ENCODE measurements at regions not wholly inside any gene's neighbourhood (a gene's known extent, or its start where the extent isn't known, plus 50 kb on each side); places are given as distances from the start of the nearest gene placed in this dataset.

DNA sequence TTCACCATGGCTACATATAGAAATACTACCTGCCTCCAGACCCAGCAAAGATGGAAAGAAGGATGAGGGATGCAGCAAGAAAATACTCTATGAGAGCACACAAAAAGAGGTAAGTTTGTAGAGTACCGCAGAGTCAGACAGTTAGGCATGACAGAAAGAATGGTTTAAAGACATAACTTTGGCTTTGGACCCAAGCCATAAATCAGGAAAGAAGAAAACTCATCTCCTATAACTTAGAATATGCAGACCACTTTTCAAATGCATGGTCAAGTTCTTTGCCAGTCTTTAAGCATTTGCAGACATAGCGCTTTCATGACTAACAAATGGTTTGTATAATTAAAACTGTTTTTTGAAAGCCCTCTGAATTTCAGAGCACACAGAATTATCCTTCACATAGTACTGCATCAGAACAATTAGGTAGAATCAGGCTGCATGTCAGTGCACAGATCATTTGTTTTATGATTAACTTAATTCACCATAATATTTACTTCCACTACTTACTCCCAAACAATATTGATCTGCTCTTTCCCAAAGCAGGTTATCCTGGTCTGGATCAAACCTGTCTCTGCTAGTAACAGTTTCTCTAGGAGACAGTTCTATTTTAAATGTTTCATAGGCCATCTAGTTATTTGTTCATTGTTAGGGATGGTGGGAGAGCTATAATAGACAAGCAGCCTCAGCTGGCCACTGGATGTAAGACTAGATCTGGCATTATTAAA, 280.7 kb upstream of the NR5A2 start:
- H3K9me3 ChIP-seq (ENCODE audit: control insufficient read depth, insufficient read depth, low read length) = no peaks in the 10 kb centered on the region
- no peaks in the 10 kb centered on the region for H3K36me3 ChIP-seq (ENCODE audit: insufficient read depth, low read length)
- H3K9ac ChIP-seq (ENCODE audit: low read depth, low read length) = no peak overlapping the region
- no peaks in the 10 kb centered on the region for H3K4me1 ChIP-seq (ENCODE audit: insufficient read depth, low read length)

DNA sequence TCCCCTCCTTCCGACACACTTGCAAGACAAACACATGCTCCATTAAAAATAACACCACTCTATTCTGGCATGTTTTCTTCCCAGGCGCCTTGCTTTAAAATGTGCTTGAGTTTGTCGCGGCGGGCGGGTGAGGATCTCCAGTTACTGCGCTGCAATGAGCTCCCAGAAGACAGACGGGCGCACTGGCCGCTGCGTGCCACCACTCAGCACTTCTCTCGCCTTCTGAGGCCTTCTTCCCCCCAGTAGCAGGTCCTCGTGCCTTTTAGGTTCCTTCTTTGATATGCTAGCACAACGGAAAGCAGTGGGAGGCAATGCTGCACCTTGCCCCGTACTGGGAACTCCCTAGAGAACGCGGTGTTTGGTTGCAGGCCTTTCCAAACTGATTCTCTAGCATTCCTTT, 279.5 kb upstream of the NR5A2 start:
- Histone ChIP-seq H3K4me1 (ENCODE audit: insufficient read depth, low read length) (no peaks in the 10 kb centered on the region), H3K9me3 (ENCODE audit: control insufficient read depth, insufficient read depth, low read length) (no peaks in the 10 kb centered on the region), H3K36me3 (ENCODE audit: insufficient read depth, low read length) (no peaks in the 10 kb centered on the region), H3K9ac (ENCODE audit: low read depth, low read length) (no peak overlapping the region)

DNA sequence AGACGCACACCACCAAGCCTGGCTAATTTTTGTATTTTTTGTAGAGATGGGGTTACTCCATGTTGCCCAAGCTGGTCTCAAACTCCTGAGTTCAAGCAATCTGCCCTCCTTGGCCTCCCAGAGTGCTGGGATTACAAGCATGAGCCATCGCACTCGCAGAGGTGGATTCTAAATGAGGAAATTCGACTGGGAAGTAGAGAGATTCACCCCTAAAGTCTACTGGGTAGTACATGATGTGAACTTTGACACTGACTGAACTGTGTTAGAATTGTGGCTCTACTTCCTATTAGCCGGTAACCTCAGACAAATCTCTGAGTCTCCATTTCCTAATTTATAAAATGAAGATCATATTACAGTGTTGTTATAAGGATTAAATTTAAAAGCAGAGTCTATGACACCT, 276.0 kb upstream of the NR5A2 start:
- no peaks in the 10 kb centered on the region for H3K36me3 ChIP-seq (ENCODE audit: insufficient read depth, low read length)
- H3K9me3 ChIP-seq (ENCODE audit: control insufficient read depth, insufficient read depth, low read length) = no peaks in the 10 kb centered on the region
- no peaks in the 10 kb centered on the region for H3K4me1 ChIP-seq (ENCODE audit: insufficient read depth, low read length)
- no peak overlapping the region for H3K9ac ChIP-seq (ENCODE audit: low read depth, low read length)

DNA sequence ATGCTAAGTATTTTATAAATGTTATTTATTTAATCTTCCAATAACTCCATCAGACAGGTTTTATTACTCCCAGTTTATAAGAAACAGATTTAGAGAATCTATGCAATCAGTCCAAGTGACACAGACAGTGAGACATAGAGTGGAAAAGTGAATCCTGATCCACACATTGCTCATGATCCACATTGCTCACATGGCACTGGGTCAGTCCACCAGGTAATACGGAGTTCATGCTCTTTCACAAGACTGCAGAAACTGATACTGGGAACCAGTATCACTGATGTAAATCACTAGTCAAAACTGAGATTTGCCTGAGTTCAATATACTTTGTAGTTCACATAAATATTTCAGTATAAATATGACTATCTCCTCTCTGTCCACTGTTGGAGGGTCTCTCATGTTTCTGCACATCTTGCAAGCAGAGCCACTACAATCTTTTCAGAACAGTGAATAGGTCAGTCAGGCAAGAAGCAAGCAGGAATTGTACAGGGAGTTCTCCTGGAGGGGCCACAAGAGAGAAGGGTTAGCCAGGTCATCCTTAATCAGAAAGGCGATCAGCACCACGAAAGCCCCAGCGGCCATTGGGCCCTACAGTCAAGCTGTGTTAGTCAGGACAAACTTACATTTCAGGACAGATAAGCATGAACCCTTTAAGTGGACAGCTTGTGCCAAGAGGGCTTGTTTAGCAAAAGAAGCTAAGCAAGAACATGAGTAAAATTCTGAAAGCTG, 275.4 kb upstream of the NR5A2 start:
- Histone ChIP-seq H3K9me3 (ENCODE audit: control insufficient read depth, insufficient read depth, low read length) (no peaks in the 10 kb centered on the region), H3K36me3 (ENCODE audit: insufficient read depth, low read length) (no peaks in the 10 kb centered on the region), H3K9ac (ENCODE audit: low read depth, low read length) (no peak overlapping the region), H3K4me1 (ENCODE audit: insufficient read depth, low read length) (no peaks in the 10 kb centered on the region)

DNA sequence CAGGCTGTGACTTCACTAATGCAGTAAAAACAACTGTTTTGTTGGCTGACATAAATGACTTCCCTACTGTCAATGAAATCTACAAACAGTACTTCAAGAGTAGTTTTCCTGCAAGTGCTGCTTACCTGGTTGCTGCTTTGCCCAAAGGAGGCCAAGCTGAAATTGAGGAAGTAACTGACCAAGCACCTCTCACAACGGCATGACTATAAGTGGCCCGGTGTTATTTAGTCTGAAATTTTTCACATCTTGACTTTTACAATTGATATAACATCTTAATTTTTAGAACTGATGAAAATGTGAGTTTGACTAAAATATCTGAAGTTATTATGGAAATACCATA, 274.9 kb upstream of the NR5A2 start:
- Histone ChIP-seq H3K9me3 (ENCODE audit: control insufficient read depth, insufficient read depth, low read length) (no peaks in the 10 kb centered on the region), H3K36me3 (ENCODE audit: insufficient read depth, low read length) (no peaks in the 10 kb centered on the region), H3K9ac (ENCODE audit: low read depth, low read length) (no peak overlapping the region), H3K4me1 (ENCODE audit: insufficient read depth, low read length) (no peaks in the 10 kb centered on the region)

DNA sequence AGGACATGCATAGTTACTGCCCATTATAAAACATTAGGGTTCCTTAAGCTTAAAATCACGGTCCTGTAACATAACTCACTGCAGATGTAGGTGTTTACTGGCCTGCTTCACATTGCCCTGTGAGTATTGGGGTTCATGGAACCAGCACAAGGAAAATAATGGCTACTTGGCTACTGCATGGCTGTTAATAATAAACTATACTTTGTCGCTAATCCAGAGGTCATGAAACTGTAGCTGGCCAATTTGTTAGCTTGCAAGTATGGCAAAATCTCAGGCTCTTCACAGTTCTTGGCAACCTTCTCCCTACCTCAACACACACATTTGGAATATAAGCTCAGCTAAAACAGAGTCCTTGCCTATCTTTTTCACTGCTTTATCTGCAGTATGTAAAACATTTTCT, 274.0 kb upstream of the NR5A2 start:
- no peaks in the 10 kb centered on the region for H3K4me1 ChIP-seq (ENCODE audit: insufficient read depth, low read length)
- H3K9me3 ChIP-seq (ENCODE audit: control insufficient read depth, insufficient read depth, low read length) = no peaks in the 10 kb centered on the region
- H3K9ac ChIP-seq (ENCODE audit: low read depth, low read length) = no peak overlapping the region
- H3K36me3 ChIP-seq (ENCODE audit: insufficient read depth, low read length) = no peaks in the 10 kb centered on the region

DNA sequence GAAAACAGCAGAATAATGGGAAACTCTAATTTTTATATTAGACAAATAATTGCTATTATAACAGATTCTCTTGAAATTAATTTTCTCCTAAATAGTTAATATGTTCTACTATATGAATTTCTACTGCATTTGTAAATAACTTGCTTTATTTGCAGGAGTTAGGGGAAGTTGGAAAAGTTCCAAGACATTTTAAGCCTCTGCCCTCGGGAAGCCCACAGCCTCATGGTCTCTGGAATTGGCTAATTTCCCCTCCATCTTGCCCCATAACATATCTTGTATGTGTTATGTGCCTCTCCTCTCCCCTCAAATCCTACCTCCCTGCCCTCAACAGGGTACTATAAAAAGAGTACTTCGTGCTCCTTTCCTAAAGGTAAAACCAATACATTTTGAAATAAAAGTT, 271.4 kb upstream of the NR5A2 start:
- H3K36me3 ChIP-seq (ENCODE audit: insufficient read depth, low read length) = no peaks in the 10 kb centered on the region
- H3K4me1 ChIP-seq (ENCODE audit: insufficient read depth, low read length) = peaks cover 9% of the 10 kb centered on the region; the same call in 1 of the 2 replicates
- no peaks in the 10 kb centered on the region for H3K9me3 ChIP-seq (ENCODE audit: control insufficient read depth, insufficient read depth, low read length)
- no peak overlapping the region for H3K9ac ChIP-seq (ENCODE audit: low read depth, low read length)

DNA sequence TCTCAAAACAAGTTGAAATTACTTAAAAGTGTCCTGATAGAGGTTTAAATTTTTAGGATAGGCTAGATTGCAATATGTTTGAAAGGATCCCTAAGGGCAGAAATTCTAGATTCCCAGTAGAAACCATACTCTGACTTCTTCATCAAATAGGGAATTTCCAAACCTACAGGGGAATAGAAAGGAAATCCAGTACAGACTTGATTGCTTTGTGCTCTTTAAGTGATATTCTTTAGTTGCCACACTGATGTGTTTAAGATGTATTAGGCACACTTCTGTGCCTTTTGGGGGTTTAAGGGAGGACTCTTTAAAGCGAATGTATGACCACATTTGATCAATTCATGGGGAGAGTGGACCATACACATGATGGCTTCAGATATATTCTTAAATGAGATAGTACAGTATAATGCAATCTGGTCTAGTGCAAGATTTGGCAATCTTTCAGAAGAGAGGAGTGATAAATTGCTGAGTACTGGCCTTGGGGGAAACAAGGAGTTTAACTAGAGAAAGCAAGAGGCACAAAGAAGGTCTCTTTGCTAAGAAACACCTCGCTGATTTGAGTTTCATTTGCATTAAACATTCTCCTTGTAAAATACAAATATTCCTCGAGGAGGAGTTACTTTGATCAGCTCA, 268.8 kb upstream of the NR5A2 start:
- no peak overlapping the region for H3K9ac ChIP-seq (ENCODE audit: low read depth, low read length)
- H3K9me3 ChIP-seq (ENCODE audit: control insufficient read depth, insufficient read depth, low read length) = no peaks in the 10 kb centered on the region
- H3K4me1 ChIP-seq (ENCODE audit: insufficient read depth, low read length) = peaks cover 14% of the 10 kb centered on the region; the same call in 1 of the 2 replicates
- H3K36me3 ChIP-seq (ENCODE audit: insufficient read depth, low read length) = no peaks in the 10 kb centered on the region

DNA sequence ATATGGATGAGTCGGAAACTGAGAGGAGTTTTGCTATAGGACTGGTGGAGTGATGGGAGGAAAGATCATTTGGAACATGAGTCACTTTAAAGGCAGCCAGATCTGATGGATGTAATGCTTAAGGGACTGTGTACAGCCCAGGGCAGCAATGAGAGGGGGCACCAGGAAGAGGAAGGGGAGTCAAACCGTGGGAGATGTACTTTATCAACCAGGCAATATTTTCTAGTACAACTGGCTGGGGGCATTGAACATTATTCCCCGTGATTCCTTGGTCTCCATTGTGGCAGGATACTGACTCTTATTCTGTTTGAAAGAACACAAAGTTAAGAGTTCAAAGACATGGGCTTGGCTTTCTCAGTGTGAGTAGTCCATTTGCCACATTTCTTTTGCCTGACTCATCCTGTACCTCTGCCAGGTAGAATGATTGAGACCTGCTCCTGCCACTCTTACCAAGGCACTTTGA, 268.2 kb upstream of the NR5A2 start:
- Histone ChIP-seq H3K36me3 (ENCODE audit: insufficient read depth, low read length) (no peaks in the 10 kb centered on the region), H3K9ac (ENCODE audit: low read depth, low read length) (no peak overlapping the region), H3K4me1 (ENCODE audit: insufficient read depth, low read length) (peaks cover 14% of the 10 kb centered on the region; the same call in 1 of the 2 replicates), H3K9me3 (ENCODE audit: control insufficient read depth, insufficient read depth, low read length) (no peaks in the 10 kb centered on the region)

DNA sequence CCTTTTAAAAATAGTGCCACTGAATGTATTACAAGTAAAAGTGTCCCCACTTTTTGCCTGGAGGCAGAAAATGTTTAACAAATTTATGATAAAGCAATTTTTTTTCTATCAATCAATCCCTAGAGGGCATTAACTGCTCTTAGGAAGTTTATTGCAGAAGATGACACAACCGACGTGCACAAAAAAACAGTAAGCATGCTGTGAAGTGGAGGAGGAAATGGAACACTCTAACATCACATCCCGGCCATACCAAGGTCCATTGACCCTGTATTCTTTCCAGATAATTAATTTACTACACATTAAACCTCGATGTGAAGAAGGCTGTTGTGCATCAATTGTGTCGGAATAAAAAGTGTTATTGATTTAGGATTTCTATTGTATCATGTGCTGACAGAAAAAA, 264.9 kb upstream of the NR5A2 start:
- H3K9me3 ChIP-seq (ENCODE audit: control insufficient read depth, insufficient read depth, low read length) = peaks cover 8% of the 10 kb centered on the region; the same call in 1 of the 2 replicates
- H3K4me1 ChIP-seq (ENCODE audit: insufficient read depth, low read length) = peaks cover 14% of the 10 kb centered on the region; the same call in 1 of the 2 replicates
- no peaks in the 10 kb centered on the region for H3K36me3 ChIP-seq (ENCODE audit: insufficient read depth, low read length)
- no peak overlapping the region for H3K9ac ChIP-seq (ENCODE audit: low read depth, low read length)

DNA sequence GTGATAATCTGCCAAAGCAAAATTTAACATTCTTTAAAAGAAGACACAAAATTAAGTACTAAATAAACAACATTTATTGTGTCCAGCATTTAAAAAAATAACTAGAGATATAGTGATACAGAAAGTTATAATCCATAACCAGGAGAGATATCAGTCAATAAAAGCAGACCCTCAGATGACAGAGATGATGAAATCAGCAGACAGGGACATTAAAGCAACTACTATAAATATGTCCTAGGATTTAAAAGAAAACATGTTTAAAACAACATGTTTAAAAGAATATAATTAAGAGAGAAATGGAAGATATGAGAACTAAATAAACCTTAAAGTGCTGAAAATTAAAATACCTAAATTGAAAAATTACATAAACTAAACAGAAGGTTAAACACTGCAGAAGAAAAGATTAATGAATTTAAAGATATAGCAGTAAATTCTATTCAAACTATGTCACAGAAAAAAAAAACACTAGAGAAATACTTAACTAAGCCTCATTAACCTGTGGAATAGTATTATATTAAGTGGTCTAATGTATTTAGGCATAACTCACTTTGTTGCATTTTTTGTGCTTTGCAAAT, 261.2 kb upstream of the NR5A2 start:
- Histone ChIP-seq H3K9ac (ENCODE audit: low read depth, low read length) (no peak overlapping the region), H3K9me3 (ENCODE audit: control insufficient read depth, insufficient read depth, low read length) (peaks cover 8% of the 10 kb centered on the region; the same call in 1 of the 2 replicates), H3K4me1 (ENCODE audit: insufficient read depth, low read length) (0 out of 2 replicates have a peak, but pooled peaks cover 5% of the 10 kb centered on the region), H3K36me3 (ENCODE audit: insufficient read depth, low read length) (no peaks in the 10 kb centered on the region)

DNA sequence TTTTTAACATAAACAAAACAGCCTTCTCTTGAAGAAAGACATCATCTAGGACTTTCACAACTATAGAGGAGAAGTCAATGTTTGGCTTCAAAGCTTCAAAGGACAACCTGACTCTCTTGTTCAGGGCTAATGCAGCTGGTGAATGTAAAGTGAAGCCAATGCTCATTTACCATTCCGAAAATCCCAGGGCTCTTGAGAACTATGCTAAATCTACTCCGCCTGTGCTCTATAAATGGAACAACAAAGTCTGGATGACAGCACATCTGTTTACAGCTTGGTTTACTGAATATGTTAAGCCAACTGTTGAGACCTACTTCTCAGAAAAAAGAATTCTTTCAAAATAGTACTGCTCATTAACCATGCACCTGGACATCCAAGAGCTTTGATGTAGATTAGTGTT, 259.8 kb upstream of the NR5A2 start:
- no peak overlapping the region for H3K9ac ChIP-seq (ENCODE audit: low read depth, low read length)
- H3K9me3 ChIP-seq (ENCODE audit: control insufficient read depth, insufficient read depth, low read length) = peaks cover 8% of the 10 kb centered on the region; the same call in 1 of the 2 replicates
- H3K4me1 ChIP-seq (ENCODE audit: insufficient read depth, low read length) = no peaks in the 10 kb centered on the region
- H3K36me3 ChIP-seq (ENCODE audit: insufficient read depth, low read length) = no peaks in the 10 kb centered on the region

DNA sequence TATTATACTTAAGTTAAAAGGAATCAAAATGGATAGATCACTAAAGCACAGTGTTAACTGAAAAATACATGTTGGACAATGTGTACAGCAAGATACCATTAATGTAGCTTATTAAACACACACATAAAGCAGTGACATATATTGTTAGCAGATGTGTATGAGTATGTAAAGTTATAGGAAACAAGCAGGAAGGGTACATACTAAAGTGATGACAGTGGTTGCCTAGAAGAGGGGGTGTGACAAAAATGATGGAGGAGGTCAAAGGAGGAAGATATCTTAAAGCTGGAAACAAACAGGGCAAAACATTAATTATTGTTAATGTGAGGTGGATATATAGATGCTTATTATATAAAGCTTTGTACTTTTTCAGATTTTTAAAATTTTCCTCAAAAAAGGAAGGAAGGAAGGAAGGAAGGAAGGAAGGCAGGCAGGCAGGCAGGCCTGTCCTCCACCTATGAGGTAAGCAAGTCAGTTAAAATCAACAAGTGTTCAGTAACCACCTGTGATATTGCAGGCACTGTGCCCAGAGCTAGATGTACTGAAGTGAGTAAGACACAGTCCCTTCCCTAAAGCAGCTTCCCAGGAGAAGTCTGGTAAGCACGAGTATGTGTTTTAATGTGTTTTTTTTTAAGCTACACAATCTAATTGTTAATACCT, 252.9 kb upstream of the NR5A2 start:
- Histone ChIP-seq H3K4me1 (ENCODE audit: insufficient read depth, low read length) (no peaks in the 10 kb centered on the region; the same call in 1 of the 2 replicates), H3K9ac (ENCODE audit: low read depth, low read length) (no peak overlapping the region), H3K9me3 (ENCODE audit: control insufficient read depth, insufficient read depth, low read length) (no peaks in the 10 kb centered on the region), H3K36me3 (ENCODE audit: insufficient read depth, low read length) (no peaks in the 10 kb centered on the region)
